IMR-90 (cell line): ENCODE measurements at regions not wholly inside any gene's neighbourhood (a gene's known extent, or its start where the extent isn't known, plus 50 kb on each side); places are given as distances from the start of the nearest gene placed in this dataset.
A peak's percentile ranks its signal among the peaks of the same experiment; 100 is the strongest.

Source experiments
- ATAC-seq: fragments of 200-7000 bp; cut with Tn5 transposase; 2 replicates; pipeline ENCODE4 v1.9.1; 2020; ENCODE audit warnings: low read depth, mild to moderate bottlenecking, moderate library complexity
- BruUV-seq: library from RNA; stranded (reverse); fragments of 400-500 nt; replicated peaks from 2 replicates; lab custom pipeline; 2021; lab: Mats Ljungman, UMichigan
- CTCF ChIA-PET: fragments of 300-600 bp; formaldehyde crosslinking; extraction: SDS; loops from one replicate; lab custom pipeline; 2021; ENCODE audit warnings: antibody characterized with exemption; lab: Yijun Ruan, JAX
- POLR2A ChIA-PET: fragments of 300-600 bp; sonication (Branson Sonifier 250); formaldehyde crosslinking; loops from one replicate; lab custom pipeline; 2022; ENCODE audit warnings: antibody characterized with exemption; ENCODE audit not compliant: unreplicated experiment; lab: Charles Lee
- DNase-seq: peaks from one replicate; pipeline ENCODE4 v3.0.0; 2013
- H2AFZ ChIP-seq: replicated peaks from 2 replicates; pipeline ENCODE3; 2013; ENCODE audit warnings: low read length, mild to moderate bottlenecking; ENCODE audit not compliant: poor library complexity
- H2AK5ac ChIP-seq: 2 replicates; pipeline ENCODE4 v1.6.1; 2013; ENCODE audit warnings: low read depth, low read length, inconsistent platforms
- H2AK9ac ChIP-seq: replicated peaks from 2 replicates; pipeline ENCODE3; 2013; ENCODE audit warnings: mild to moderate bottlenecking, low read depth, low read length, moderate library complexity; ENCODE audit not compliant: poor library complexity
- H2BK120ac ChIP-seq: 2 replicates; pipeline ENCODE4 v1.6.1; 2013; ENCODE audit warnings: low read depth, low read length, inconsistent platforms
- H2BK15ac ChIP-seq: 3 replicates; pipeline ENCODE4 v1.6.1; 2013; ENCODE audit warnings: low read depth, low read length, inconsistent platforms
- H2BK20ac ChIP-seq: 2 replicates; pipeline ENCODE4 v1.6.1; 2013; ENCODE audit warnings: low read depth, mild to moderate bottlenecking, inconsistent platforms, low read length, moderate library complexity
- H2BK5ac ChIP-seq: 2 replicates; pipeline ENCODE4 v1.6.1; 2013; ENCODE audit warnings: mild to moderate bottlenecking, low read depth, low read length, inconsistent platforms; ENCODE audit not compliant: poor library complexity, severe bottlenecking
- H3K14ac ChIP-seq: replicated peaks from 2 replicates; pipeline ENCODE4 v1.6.1; 2013; ENCODE audit warnings: low read depth, low read length, inconsistent platforms
- H3K18ac ChIP-seq: 2 replicates; pipeline ENCODE4 v1.6.1; 2013; ENCODE audit warnings: low read depth, low read length, control low read depth
- H3K23ac ChIP-seq: 2 replicates; pipeline ENCODE4 v1.6.1; 2013; ENCODE audit warnings: low read depth, low read length, inconsistent platforms
- H3K27ac ChIP-seq: 2 replicates; pipeline ENCODE4 v1.5.1; 2013; ENCODE audit warnings: mild to moderate bottlenecking, control low read depth, low read length; ENCODE audit not compliant: insufficient read depth
- H3K27me3 ChIP-seq: 2 replicates; pipeline ENCODE4 v1.6.1; 2013; ENCODE audit warnings: low read length; ENCODE audit not compliant: control insufficient read depth, insufficient read depth
- H3K36me3 ChIP-seq: 2 replicates; pipeline ENCODE4 v1.6.1; 2013; ENCODE audit warnings: low read length, mixed read lengths; ENCODE audit not compliant: control insufficient read depth, insufficient read depth
- H3K4ac ChIP-seq: 2 replicates; pipeline ENCODE4 v1.6.1; 2013; ENCODE audit warnings: low read depth, low read length, inconsistent platforms
- H3K4me1 ChIP-seq: 2 replicates; pipeline ENCODE4 v1.6.1; 2013; ENCODE audit warnings: low read length, mixed read lengths; ENCODE audit not compliant: control insufficient read depth, insufficient read depth
- H3K4me2 ChIP-seq: 2 replicates; pipeline ENCODE4 v1.6.1; 2013; ENCODE audit warnings: low read depth, mild to moderate bottlenecking, control low read depth, low read length, moderate library complexity
- H3K4me3 ChIP-seq: 2 replicates; pipeline ENCODE4 v1.5.1; 2013; ENCODE audit warnings: low read depth, mild to moderate bottlenecking, control low read depth, low read length, moderate library complexity; ENCODE audit not compliant: insufficient read depth
- H3K56ac ChIP-seq: 2 replicates; pipeline ENCODE4 v1.6.1; 2013; ENCODE audit warnings: low read length, inconsistent platforms; ENCODE audit not compliant: insufficient read depth; ENCODE audit errors: extremely low read depth
- H3K79me1 ChIP-seq, 2 experiments: 2 replicates each; pipeline ENCODE4 v1.6.1; 2013; ENCODE audit warnings: low read length in 2 of 2, inconsistent platforms in 1 of 2, low read depth in 1 of 2
- H3K9ac ChIP-seq: 2 replicates; pipeline ENCODE4 v1.6.1; 2013; ENCODE audit warnings: low read depth, low read length, control low read depth
- H3K9me1 ChIP-seq: 2 replicates; pipeline ENCODE4 v1.6.1; 2013; ENCODE audit warnings: low read length, inconsistent platforms; ENCODE audit not compliant: insufficient read depth
- H3K9me3 ChIP-seq: 2 replicates; pipeline ENCODE4 v1.6.1; 2013; ENCODE audit warnings: low read length; ENCODE audit not compliant: control insufficient read depth, insufficient read depth
- H4K20me1 ChIP-seq: 2 replicates; pipeline ENCODE4 v1.6.1; 2013; ENCODE audit warnings: low read length, inconsistent platforms; ENCODE audit not compliant: insufficient read depth
- H4K5ac ChIP-seq: 2 replicates; pipeline ENCODE4 v1.6.1; 2013; ENCODE audit warnings: mild to moderate bottlenecking, low read depth, low read length, control low read depth
- H4K8ac ChIP-seq, 2 experiments: 2 replicates each; pipeline ENCODE4 v1.6.1; 2013; ENCODE audit warnings: low read depth in 2 of 2, low read length in 2 of 2, control low read depth in 1 of 2, inconsistent platforms in 1 of 2
- H4K91ac ChIP-seq: 2 replicates; pipeline ENCODE4 v1.6.1; 2013; ENCODE audit warnings: low read depth, low read length, inconsistent platforms; ENCODE audit not compliant: insufficient read depth
- MAZ ChIP-seq: IDR thresholded peaks from 2 replicates; pipeline ENCODE4 v1.6.1; 2012; ENCODE audit warnings: low read depth, mild to moderate bottlenecking, low read length, improper control_type of control experiment, moderate library complexity, borderline replicate concordance
- WGBS, 2 experiments: methylation state at CpG; one replicate each; pipeline versions ENCODE4 v1.1.5 to v1.1.7; 2013; ENCODE audit warnings: missing lambda C conversion rate in 2 of 2; ENCODE audit not compliant: insufficient read length in 1 of 2; ENCODE audit errors: extremely low coverage in 2 of 2; 5-methylcytosine and 5-hydroxymethylcytosine counted together
- dilution Hi-C: fragments of 300-500 bp; cut with HindIII; formaldehyde crosslinking; loops from one replicate; pipeline ENCODE4 v1.14.3; 2018; ENCODE audit warnings: low sequenced_read_pairs; ENCODE audit not compliant: unreplicated experiment
- in situ Hi-C: fragments of 300-500 bp; cut with MboI; formaldehyde crosslinking; loops from 3 replicates; pipeline ENCODE4 v1.14.3; 2019; ENCODE audit warnings: low sequenced_read_pairs, inconsistent platforms, mixed read lengths
- intact Hi-C: fragments of 100-400 bp; cut with micrococcal nuclease; formaldehyde crosslinking; loops from 2 replicates; pipeline ENCODE4 v1.10.0; 2022

GRCh38 chr12:89877136-89877535 is 168.5 kb upstream of the ATP2B1 start:
- no peak overlapping the region for H2BK5ac ChIP-seq
- H3K9me3 ChIP-seq: no peaks in the 10 kb centered on the region
- 0 out of 2 replicates have a peak overlapping the region, but pooled peaks have one; percentile 45 for H4K91ac ChIP-seq
- H3K79me1 ChIP-seq: no peaks in the 10 kb centered on the region
- peak overlapping the region; percentile 71 for H2AK5ac ChIP-seq
- no peak overlapping the region for H3K4me3 ChIP-seq
- H3K4me1 ChIP-seq: peaks cover 13% of the 10 kb centered on the region
- no peak overlapping the region for H3K27ac ChIP-seq
- H3K9ac ChIP-seq: no peak overlapping the region
- no peaks in the 10 kb centered on the region for H3K36me3 ChIP-seq
- H3K18ac ChIP-seq: no peak overlapping the region
- H4K20me1 ChIP-seq: no peaks in the 10 kb centered on the region
- H3K23ac ChIP-seq: no peak overlapping the region
- intact Hi-C loops (no loop called here), dilution Hi-C loops (no loop called here), in situ Hi-C loops (no loop called here)
- no peak overlapping the region for H3K56ac ChIP-seq
- CTCF ChIA-PET: no interaction called here
- H2AFZ ChIP-seq: no peak overlapping the region
- no peak for DNase-seq
- H2BK120ac ChIP-seq: peak overlapping the region; percentile 70
- POLR2A ChIA-PET: no interaction called here
- peak overlapping the region; percentile 93; the same call in 1 of the 3 replicates for H2BK15ac ChIP-seq
- no peaks in the 10 kb centered on the region for H3K27me3 ChIP-seq
- no peak overlapping the region for H4K5ac ChIP-seq
- WGBS, 2 experiments: no CpG with 5 or more reads among the region's 3 CpGs
- no peak overlapping the region for H2AK9ac ChIP-seq
- H2BK20ac ChIP-seq: peak overlapping the region; percentile 81
- no peak for TF ChIP-seq MAZ
- no TSS peak for BruUV-seq
- H3K4ac ChIP-seq: peak overlapping the region; percentile 54; the same call in 1 of the 2 replicates
- H4K8ac ChIP-seq: peak overlapping the region in 1 of 2 experiments; percentile 63; a peak in 1 of 4 replicates
- peaks cover 15% of the 10 kb centered on the region; the same call in 1 of the 2 replicates for H3K9me1 ChIP-seq
- no peak overlapping the region for H3K4me2 ChIP-seq
- ATAC-seq: no peak
- peak overlapping the region; percentile 87 for H3K14ac ChIP-seq
